HG03460 (cell line): ENCODE measurements at regions not wholly inside any gene's neighbourhood (a gene's known extent, or its start where the extent isn't known, plus 50 kb on each side); places are given as distances from the start of the nearest gene placed in this dataset.
"Not testable (repeated sequence)": the region's sequence is repeated elsewhere in the genome, so short reads cannot be mapped to it uniquely, and the experiment has no call there.

Source experiments
- ATAC-seq: cut with Tn5 transposase; IDR thresholded peaks from one replicate; pipeline ENCODE4 v1.9.1; 2021; ENCODE audit not compliant: unreplicated experiment

- no peak for ATAC-seq
Measured at GRCh38 chr5:145660897-145661640, 174.1 kb downstream of the PRELID2 start.

DNA sequence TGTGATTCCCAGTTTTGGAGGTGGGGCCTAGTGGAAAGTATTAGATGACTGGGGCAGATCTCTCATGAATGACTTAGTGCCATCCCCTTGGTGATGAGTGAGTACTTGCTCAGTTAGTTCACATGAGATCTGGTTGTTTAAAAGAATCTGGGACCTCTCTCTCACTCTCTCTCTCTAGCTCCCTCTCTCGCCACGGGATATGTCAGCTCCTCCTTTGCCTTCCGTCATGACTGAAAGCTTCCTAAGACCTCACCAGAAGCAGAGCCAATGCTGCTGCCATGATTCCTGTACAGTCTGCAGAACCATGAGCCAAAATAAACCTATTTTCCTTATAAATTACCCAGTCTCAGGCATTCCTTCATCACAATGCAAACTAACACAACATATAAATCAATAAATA, 176.7 kb downstream of the PRELID2 start:
- ATAC-seq: no peak

DNA sequence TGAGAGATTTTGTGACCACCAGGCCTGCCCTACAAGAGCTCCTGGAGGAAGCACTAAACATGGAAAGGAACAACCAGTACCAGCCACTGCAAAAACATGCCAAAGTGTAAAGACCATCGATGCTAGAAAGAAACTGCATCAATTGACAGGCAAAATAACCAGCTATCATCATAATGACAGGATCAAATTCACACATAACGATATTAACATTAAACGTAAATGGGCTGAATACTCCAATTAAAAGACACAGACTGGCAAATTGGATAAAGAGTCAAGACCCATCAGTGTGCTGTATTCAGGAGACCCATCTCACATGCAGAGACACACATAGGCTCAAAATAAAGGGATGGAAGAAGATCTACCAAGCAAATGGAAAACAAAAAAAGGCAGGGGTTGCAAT, 182.4 kb downstream of the PRELID2 start:
- ATAC-seq: not testable (repeated sequence)

DNA sequence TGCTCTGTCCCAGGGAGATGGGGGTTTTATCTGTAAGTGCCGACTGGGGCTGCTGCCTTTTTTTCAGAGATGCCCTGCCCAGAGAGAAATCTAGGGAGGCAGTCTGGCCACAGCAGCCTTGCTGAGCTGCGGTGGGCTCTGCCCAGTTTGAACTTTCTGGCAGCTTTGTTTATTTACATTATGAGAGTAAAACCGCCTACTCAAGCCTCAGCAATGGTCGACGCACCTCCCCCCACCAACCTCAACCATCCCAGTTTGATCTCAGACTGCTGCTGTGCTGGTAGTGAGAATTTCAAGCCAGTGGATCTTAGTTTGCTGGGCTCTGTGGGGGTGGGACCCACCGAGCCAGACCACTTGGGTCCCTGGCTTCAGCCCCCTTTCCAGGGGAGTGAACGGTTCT, 188.0 kb downstream of the PRELID2 start:
- ATAC-seq: not testable (repeated sequence)

DNA sequence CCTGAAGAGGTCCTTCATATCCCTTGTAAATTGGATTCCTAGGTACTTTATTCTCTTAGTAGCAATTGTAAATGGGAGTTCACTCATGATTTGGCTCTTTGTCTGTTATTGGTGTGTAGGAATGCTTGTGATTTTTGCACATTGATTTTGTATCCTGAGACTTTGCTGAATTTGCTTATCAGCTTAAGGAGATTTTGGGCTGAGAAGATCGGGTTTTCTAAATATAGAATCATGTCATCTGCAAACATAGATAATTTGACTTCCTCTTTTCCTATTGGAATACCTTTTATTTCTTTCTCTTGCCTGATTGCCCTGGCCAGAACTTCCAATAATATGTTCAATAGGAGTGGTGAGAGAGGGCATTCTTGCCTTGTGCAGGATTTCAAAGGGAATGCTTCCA, 191.9 kb downstream of the PRELID2 start:
- ATAC-seq: not testable (repeated sequence)

DNA sequence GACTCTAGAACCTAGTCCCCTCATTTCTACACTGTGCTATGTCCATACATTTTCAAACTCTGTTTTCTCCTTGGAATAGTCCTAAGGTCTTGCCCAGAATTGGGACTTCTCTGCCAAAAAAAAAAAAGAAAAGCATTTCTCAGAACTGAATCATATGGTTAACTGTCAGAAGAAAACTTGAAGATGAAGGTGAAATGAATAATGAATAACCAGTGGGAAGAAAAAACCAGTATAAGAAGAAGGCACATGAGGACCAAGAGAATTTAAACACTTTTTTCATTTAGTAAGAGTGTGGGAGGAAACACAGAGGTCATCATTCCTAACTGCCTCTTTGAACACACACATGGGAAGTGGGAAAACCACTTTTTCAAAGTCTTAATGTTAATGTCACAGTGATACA, 197.7 kb downstream of the PRELID2 start:
- no peak for ATAC-seq

- no peak for ATAC-seq
Measured at GRCh38 chr5:145636371-145636770, 198.8 kb downstream of the PRELID2 start.

DNA sequence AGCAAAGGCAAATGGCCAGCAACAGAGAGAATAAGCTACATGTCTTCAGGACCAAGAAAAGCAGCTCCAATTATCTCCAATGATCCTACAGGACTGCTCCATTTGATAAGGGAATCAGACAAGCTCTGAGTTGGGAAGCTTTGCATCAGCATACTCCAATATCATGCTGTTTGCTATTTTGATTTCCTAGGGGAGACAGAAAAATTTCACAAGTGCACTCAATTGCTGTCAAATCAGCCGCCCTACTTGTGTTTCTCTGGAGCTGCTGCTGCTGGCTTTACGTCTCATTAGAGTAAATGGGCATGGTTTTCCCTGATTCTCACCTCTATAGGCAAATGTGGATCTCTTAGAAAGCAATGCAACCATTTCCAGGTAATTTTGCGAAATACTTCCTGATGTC, 201.7 kb downstream of the PRELID2 start:
- no peak for ATAC-seq

GRCh38 chr5:145632701-145633100, 202.4 kb downstream of the PRELID2 start:
- no peak for ATAC-seq

- ATAC-seq: no peak
Measured at GRCh38 chr5:145629047-145629446, 206.1 kb downstream of the PRELID2 start.

DNA sequence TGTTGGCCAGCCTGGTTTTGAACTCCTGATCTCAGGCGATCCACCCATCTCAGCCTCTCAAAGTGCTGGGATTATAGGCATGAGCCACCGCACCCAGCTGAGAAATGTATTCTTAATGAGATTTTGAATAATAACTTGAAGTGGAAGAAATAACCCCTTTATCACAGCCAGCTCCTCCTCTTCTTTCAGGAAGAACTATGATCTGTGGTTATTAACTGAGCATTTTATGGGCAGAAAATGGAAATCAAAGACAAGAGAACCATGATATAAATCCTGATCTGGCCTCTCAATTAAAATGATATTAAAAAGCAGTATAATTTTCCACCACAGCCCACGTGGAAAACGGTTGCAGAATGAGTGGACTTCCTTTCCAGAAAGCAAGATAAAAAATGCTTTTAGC, 206.6 kb downstream of the PRELID2 start:
- ATAC-seq: no peak

GRCh38 chr5:145619806-145620310, 215.3 kb downstream of the PRELID2 start:
- no peak for ATAC-seq

DNA sequence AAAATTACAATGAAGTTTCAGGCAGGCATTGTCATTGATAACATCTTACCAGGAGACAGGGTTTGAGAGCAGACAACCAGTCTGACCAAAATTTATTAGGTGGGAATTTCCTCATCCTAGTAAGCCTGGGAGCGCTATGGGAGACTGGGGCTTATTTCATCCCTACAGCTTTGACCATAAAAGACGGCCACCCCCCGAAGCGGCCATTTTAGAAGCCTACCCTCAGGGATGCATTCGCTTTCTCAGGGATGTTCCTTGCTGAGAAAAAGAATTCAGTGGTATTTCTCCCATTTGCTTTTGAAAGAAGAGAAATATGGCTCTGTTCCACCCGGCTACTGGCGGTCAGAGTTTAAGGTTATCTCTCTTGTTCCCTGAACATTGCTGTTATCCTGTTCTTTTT, 218.4 kb downstream of the PRELID2 start:
- not testable (repeated sequence) for ATAC-seq

GRCh38 chr5:145598983-145599382, 236.2 kb downstream of the PRELID2 start:
- ATAC-seq: no peak

DNA sequence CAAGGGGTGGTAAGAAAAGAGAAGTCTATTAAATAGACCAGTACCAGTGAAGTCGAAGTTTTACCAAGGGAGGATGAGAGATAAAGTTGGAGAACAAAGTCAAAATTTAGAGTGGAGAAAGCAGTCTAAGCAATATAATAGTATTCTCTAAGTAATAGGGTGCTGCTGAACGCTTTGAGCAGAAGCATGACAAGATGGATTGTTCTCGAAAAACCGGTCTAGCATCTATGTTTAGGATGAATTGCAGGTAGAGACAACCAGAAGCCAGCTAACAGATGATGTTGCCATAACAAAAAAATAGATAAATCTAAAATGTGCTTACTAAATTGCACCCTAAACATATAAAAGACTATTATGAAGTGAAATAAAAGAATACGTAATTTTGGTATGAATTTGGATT, 237.0 kb downstream of the PRELID2 start:
- no peak for ATAC-seq

DNA sequence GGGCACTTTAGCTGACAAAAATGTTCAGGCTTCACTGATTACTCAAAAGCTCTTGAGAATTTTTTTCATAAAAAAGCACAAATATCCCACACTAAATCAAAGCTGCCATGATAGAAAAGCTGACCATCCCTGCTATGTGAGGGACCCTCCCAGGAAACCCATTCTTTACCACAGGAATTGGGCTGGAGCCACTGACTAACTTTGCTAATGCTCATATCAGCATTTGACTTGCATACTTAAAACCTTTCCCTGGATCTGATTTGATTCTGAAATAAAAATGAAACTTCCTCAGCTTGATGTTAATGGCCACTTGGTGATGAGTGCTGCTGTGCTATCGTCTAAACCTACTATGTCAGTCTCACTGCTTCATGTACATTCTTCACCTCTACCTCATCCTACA, 243.6 kb downstream of the PRELID2 start:
- ATAC-seq: no peak

DNA sequence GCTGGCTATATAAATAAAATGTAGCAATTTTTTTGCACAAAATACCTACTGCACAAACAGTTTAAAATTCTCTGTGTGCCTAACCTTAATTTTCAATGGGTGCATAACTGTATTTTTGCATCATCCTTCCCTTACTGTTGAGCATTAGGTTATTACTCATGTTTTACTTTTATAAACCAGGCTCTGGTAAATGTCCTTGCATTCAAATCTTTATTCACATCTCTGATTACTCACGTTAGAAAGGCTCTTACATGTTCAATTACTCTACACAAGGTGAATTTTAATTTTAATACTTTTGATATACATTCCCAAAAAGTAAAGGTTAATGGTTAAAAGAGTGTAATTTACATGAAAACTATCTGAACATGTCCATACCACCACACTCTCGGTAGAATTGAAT, 246.1 kb downstream of the PRELID2 start:
- ATAC-seq: no peak

DNA sequence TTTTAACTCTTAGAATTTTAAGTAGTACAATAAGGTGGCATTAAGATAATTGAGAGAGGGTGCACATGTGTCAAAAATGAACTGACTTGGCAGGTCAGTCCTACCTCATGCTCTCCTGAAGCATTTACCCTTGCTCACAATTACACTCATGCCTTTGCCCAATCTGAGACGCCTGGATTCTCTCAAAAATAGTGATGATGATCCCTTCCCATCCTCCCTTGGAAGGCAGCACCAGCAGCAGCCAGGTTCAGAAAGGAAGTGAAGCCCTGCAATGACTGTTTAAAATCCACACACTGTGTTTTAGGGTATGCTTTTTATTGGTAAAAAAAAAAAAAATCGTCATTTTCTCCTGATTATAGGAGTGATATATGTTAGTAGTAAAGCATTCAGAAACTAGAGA, 246.6 kb downstream of the PRELID2 start:
- ATAC-seq: no peak

- no peak for ATAC-seq
Measured at GRCh38 chr5:145588113-145588512, 247.0 kb downstream of the PRELID2 start.

GRCh38 chr5:145587710-145588109, 247.4 kb downstream of the PRELID2 start:
- ATAC-seq: no peak

GRCh38 chr5:145587308-145587672, 247.9 kb downstream of the PRELID2 start:
- no peak for ATAC-seq

DNA sequence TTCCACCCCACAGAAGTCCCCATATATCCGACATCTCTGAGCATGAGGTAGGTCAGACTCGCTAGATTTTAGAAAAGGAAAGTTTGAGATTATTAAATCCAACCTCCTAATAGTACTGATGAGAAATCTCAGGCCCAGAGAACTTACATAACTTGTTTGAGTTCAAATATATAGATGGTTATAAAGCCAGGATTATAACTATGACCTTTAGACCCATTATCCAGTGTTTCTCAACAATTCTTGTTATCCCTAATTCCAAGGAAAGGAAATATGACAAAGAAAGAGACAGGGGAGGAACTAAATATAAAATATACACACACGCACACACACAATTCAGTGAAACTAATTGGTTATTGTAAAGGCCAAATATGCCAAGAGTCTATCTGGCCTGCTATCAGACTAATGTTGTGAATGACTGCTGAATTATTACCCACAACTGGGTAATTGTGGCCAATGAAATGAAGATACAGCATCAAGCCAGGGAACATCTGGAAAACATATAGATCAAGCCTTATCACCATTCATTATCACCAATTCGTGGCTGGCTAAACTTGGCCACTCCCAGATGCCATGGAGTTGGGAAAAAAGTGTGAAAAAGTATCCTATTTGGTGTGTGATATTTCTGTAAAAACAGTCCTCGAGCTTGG, 248.4 kb downstream of the PRELID2 start:
- ATAC-seq: no peak
